GM19372 (cell line): ENCODE measurements at regions not wholly inside any gene's neighbourhood (a gene's known extent, or its start where the extent isn't known, plus 50 kb on each side); places are given as distances from the start of the nearest gene placed in this dataset.
"Not testable (repeated sequence)": the region's sequence is repeated elsewhere in the genome, so short reads cannot be mapped to it uniquely, and the experiment has no call there.

ENCODE experiments used
- ATAC-seq: cut with Tn5 transposase; IDR thresholded peaks from one replicate; pipeline ENCODE4 v1.9.1; 2021; ENCODE audit warnings: mild to moderate bottlenecking, low read depth, moderate library complexity; ENCODE audit not compliant: unreplicated experiment

GRCh38 chr2:187857826-187858225, 303.6 kb upstream of the TFPI start:
- ATAC-seq: no peak

GRCh38 chr2:187862715-187863114, 308.5 kb upstream of the TFPI start:
- ATAC-seq: no peak

GRCh38 chr2:187865025-187865424, 310.8 kb upstream of the TFPI start:
- no peak for ATAC-seq

GRCh38 chr2:187867165-187867564, 312.9 kb upstream of the TFPI start:
- no peak for ATAC-seq

GRCh38 chr2:187869195-187869594, 315.0 kb upstream of the TFPI start:
- no peak for ATAC-seq

GRCh38 chr2:187871506-187871905, 317.3 kb upstream of the TFPI start:
- ATAC-seq: no peak

- ATAC-seq: no peak
Observed at GRCh38 chr2:187873132-187873531, 318.9 kb upstream of the TFPI start.

- ATAC-seq: no peak
Observed at GRCh38 chr2:187874786-187875185, 320.6 kb upstream of the TFPI start.

GRCh38 chr2:187875261-187876141, 321.3 kb upstream of the TFPI start:
- no peak for ATAC-seq

- ATAC-seq: no peak
Observed at GRCh38 chr2:187876554-187876953, 322.3 kb upstream of the TFPI start.

GRCh38 chr2:187877391-187877790, 323.2 kb upstream of the TFPI start:
- no peak for ATAC-seq

- no peak for ATAC-seq
Observed at GRCh38 chr2:187878112-187878511, 323.9 kb upstream of the TFPI start.

GRCh38 chr2:187879491-187879890, 325.3 kb upstream of the TFPI start:
- ATAC-seq: no peak

- ATAC-seq: no peak
Observed at GRCh38 chr2:187884003-187884402, 329.8 kb upstream of the TFPI start.

- ATAC-seq: no peak
Observed at GRCh38 chr2:187890690-187891089, 336.5 kb upstream of the TFPI start.

- no peak for ATAC-seq
Observed at GRCh38 chr2:187900021-187900420, 345.8 kb upstream of the TFPI start.

GRCh38 chr2:187906021-187906420, 351.8 kb upstream of the TFPI start:
- ATAC-seq: no peak

- not testable (repeated sequence) for ATAC-seq
Observed at GRCh38 chr2:187910922-187911321, 356.7 kb upstream of the TFPI start.

- ATAC-seq: no peak
Observed at GRCh38 chr2:187912950-187913349, 358.7 kb upstream of the TFPI start.

GRCh38 chr2:187915810-187916209, 361.6 kb upstream of the TFPI start:
- no peak for ATAC-seq

- no peak for ATAC-seq
Observed at GRCh38 chr2:187916799-187917198, 362.6 kb upstream of the TFPI start.

- ATAC-seq: no peak
Observed at GRCh38 chr2:187917535-187917934, 363.3 kb upstream of the TFPI start.
